Spleen (tissue), 7 donors: ENCODE measurements at regions not wholly inside any gene's neighbourhood (a gene's known extent, or its start where the extent isn't known, plus 50 kb on each side); places are given as distances from the start of the nearest gene placed in this dataset.

ENCODE experiments used
- POLR2AphosphoS5 ChIP-seq, 3 donors: sonication (generic); formaldehyde crosslinking; IDR thresholded peaks; one replicate each; pipeline ENCODE4 v1.5.1; 2017; ENCODE audit warnings: antibody characterized with exemption in 3 of 3
- TF ChIP-seq, protein P1 (sequence below), 11 experiments: fragments of 200-600 bp in 7 of 11; fragments of 450-650 bp in 4 of 11; sonication (generic) in 4 of 11; IDR thresholded peaks in 8 of 11; conservative IDR thresholded peaks in 3 of 11; 1 replicate in 7 of 11; 2 replicates in 4 of 11; pipeline versions ENCODE4 v1.4.0 to v1.8.0; 2016 to 2021; ENCODE audit warnings: antibody characterized with exemption in 11 of 11, inconsistent platforms in 4 of 11, mild to moderate bottlenecking in 1 of 11
- donor health status: DM: no; HTN: no; CAD: no; lungs with moderate emphysema.
- donor health status: DM: no; HTN: no; CAD: no.
- donor health status: DM: no; HTN: no; CAD: no.

GRCh38 chr2:215745331-215745730, 268.0 kb downstream of the MREG start:
- TF ChIP-seq, protein P1, sequence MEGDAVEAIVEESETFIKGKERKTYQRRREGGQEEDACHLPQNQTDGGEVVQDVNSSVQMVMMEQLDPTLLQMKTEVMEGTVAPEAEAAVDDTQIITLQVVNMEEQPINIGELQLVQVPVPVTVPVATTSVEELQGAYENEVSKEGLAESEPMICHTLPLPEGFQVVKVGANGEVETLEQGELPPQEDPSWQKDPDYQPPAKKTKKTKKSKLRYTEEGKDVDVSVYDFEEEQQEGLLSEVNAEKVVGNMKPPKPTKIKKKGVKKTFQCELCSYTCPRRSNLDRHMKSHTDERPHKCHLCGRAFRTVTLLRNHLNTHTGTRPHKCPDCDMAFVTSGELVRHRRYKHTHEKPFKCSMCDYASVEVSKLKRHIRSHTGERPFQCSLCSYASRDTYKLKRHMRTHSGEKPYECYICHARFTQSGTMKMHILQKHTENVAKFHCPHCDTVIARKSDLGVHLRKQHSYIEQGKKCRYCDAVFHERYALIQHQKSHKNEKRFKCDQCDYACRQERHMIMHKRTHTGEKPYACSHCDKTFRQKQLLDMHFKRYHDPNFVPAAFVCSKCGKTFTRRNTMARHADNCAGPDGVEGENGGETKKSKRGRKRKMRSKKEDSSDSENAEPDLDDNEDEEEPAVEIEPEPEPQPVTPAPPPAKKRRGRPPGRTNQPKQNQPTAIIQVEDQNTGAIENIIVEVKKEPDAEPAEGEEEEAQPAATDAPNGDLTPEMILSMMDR (IDR thresholded peaks at IDR 0.05 in 8 of 11, conservative IDR thresholded peaks at IDR 0.05 in 3 of 11) = no peak
- TF ChIP-seq POLR2AphosphoS5 (IDR thresholded peaks at IDR 0.05) = no peak
